GM18511 (cell line): ENCODE measurements at regions not wholly inside any gene's neighbourhood (a gene's known extent, or its start where the extent isn't known, plus 50 kb on each side); places are given as distances from the start of the nearest gene placed in this dataset.

Source experiments
- ATAC-seq: cut with Tn5 transposase; IDR thresholded peaks from one replicate; pipeline ENCODE4 v1.9.1; 2021; ENCODE audit warnings: mild to moderate bottlenecking, moderate library complexity; ENCODE audit not compliant: unreplicated experiment

DNA sequence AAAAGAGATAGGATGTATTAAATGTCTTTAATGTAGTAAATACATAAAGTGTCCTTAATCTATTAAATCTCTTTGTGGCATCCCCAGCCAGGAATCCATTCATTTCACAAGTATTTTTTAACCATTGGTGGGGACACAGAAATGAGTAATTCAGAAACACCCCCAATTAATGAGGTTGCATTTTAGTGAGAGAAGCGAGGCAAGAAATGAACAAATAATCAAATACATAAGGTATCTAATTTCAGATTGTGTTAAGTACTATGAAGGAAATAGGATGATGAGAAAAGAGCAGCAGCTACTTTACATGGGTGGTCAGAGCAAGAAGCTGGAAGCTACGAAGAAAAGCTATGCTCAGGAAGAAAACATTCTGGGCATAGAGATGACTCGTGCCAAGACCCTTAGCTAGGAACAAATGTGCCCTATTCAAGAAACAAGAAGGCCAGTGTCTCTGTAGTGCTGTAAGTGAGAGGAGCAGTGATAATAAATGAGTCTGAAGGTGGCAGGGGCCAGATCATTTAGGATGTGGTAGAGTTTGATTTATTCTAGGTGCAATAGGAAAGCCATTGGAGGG lies 60.5 kb upstream of the IGF1 start:
- ATAC-seq = no peak

DNA sequence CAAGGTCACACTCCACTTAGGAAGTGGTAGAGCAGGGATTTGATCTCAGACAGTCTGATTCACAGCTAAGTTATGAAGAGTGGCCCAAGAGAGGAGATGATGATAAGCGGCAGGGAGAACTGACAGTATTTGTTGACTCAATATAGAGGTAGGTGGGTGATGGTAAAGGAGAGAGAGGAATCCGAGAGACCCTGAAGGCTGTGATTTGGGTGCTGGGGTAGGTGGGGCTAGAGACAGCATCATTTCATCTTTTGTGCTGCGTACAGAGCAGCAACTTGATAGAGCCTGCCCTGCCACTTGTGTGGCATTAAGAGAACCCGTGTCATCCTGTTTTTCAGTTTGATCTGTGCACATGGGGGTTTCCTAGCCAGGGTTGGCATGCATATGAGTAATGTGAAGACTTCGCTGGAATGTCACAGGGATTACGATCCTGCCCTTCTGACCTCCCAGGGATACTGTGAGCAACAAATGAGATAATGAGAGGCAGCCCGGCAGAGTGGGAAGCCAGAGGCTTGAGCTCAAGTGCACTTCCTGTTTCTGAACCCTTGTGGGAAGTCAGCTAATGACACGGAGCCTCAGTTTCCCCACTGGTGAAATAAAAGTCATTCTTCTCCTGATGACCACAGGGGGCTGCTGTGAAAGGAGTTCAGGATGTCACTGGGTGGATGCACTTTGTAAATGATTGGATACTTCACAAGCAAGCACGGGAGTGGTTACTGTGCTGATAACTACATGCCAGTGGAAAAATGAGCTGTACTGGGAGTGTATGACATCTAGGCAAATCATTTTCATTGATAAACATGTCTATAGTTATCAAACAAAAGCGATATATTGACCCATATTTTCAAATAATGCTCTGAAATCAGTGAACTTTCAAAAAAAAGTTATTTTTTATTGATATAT lies 59.5 kb upstream of the IGF1 start:
- no peak for ATAC-seq

DNA sequence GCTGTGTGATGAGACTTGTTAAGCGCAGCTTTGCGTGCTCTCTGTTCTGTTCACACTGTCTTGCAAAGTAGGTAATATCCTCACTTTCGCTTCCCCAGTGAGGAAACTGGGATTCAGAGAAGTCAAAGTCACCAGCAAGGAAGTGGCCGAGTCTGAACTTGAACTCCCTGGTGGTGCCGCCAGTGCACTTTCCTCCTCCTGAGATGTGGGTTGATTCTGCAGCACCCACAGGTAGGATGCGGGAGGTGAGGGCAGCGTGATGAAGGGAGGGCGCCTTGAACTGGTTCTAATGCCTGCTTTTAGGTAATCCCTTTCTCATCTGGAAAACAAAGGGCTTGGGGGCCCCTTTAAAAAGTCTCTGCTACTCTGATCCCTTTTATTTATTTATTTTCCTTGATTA lies 54.9 kb upstream of the IGF1 start:
- ATAC-seq = no peak

DNA sequence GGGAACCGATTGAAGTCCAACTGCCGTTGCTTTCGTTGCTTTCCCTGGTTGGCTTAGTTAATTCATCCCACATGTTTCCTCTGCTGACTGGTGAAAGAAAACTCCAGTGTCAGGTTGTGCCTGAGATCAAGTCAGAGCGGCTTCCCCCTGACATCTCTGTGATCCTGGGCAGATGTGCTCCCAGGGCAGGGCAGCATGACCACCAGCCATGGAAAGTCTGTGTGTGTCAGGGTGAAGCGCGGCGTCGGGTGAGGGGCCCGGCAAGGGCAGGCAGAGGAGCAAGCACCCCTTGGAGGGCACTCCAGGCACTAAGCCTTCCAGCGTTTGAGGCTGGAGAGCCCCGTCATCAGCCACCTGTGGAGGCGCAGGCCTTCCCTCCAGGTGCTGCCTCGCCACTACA lies 54.5 kb upstream of the IGF1 start:
- no peak for ATAC-seq

DNA sequence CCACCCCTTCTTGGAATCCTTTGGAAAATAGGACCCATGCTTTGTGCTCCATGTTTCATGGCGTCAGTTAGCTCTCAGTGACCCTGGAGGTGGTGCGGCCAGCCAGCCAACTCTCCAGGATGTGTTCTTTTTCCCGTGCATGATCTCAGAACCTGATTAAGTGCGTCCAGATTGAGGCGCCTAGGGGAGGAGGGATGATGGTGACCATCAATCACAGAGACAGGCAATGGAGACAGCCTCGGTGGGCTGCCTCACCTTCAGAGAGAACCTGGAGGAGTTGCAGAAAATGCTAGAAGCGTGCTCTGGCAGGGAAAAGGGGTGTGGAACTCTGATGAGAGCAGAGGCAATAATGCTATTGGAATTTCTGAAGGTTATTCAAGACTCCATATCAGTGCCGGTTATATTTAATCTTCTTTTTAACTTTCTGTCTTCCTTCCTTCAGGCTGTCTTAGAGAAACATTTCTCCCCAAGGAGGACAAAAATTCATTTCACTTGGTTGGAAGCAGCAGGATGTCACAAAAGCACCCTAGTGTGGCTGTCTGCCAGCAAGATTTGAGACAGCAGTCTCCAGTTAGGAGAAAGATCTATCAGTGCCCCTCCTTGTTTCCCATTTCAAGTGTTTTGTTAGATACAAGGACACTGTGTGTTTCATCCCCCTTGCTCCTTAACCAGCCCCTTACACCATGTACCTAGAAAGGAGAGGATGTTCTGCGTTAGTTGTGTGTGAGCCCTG lies 53.3 kb upstream of the IGF1 start:
- no peak for ATAC-seq
